ACC112 (cell line): ENCODE measurements at regions not wholly inside any gene's neighbourhood (a gene's known extent, or its start where the extent isn't known, plus 50 kb on each side); places are given as distances from the start of the nearest gene placed in this dataset.

Experiments used
- H2AFZ ChIP-seq: fragments of 200-600 bp; sonication (generic); one replicate; pipeline ENCODE4 v1.6.0; 2017; ENCODE audit warnings: antibody characterized with exemption, low read length; ENCODE audit not compliant: unreplicated experiment
- H3K27ac ChIP-seq: fragments of 200-600 bp; sonication (generic); 2 replicates; pipeline ENCODE4 v1.5.1; 2014; ENCODE audit warnings: low read depth, mild to moderate bottlenecking, antibody characterized with exemption, low read length, moderate library complexity
- H3K27me3 ChIP-seq: fragments of 200-600 bp; sonication (generic); 2 replicates; pipeline ENCODE4 v1.6.1; 2014; ENCODE audit warnings: mild to moderate bottlenecking, antibody characterized with exemption, low read length, moderate library complexity, mixed read lengths; ENCODE audit not compliant: insufficient read depth
- H3K36me3 ChIP-seq: fragments of 200-600 bp; sonication (generic); 2 replicates; pipeline ENCODE4 v1.6.1; 2016; ENCODE audit warnings: mild to moderate bottlenecking, antibody characterized with exemption, low read length, moderate library complexity, mixed read lengths; ENCODE audit not compliant: insufficient read depth
- H3K4me1 ChIP-seq: fragments of 200-600 bp; sonication (generic); one replicate; pipeline ENCODE4 v1.6.1; 2016; ENCODE audit warnings: low read length, mixed read lengths; ENCODE audit not compliant: insufficient read depth, unreplicated experiment, control insufficient read depth
- H3K4me3 ChIP-seq: fragments of 200-600 bp; sonication (generic); 2 replicates; pipeline ENCODE4 v1.5.1; 2014; ENCODE audit warnings: mild to moderate bottlenecking, low read depth, low read length
- H3K79me2 ChIP-seq: fragments of 200-600 bp; sonication (generic); one replicate; pipeline ENCODE4 v1.6.0; 2016; ENCODE audit warnings: low read length; ENCODE audit not compliant: control insufficient read depth, unreplicated experiment, insufficient read depth

GRCh38 chr11:127926721-127927120, 660.6 kb downstream of the ETS1 start:
- Histone ChIP-seq H2AFZ (no peak overlapping the region), H3K4me1 (peaks cover 19% of the 10 kb centered on the region), H3K79me2 (no peaks in the 10 kb centered on the region), H3K27me3 (no peaks in the 10 kb centered on the region), H3K27ac (no peak overlapping the region), H3K36me3 (no peaks in the 10 kb centered on the region), H3K4me3 (no peak overlapping the region)

GRCh38 chr11:127925475-127925874, 661.9 kb downstream of the ETS1 start:
- no peak overlapping the region for H3K4me3 ChIP-seq
- H3K27ac ChIP-seq: no peak overlapping the region
- H2AFZ ChIP-seq: peak overlapping the region; percentile 6
- no peaks in the 10 kb centered on the region for H3K27me3 ChIP-seq
- peaks cover 21% of the 10 kb centered on the region for H3K4me1 ChIP-seq
- no peaks in the 10 kb centered on the region for H3K36me3 ChIP-seq
- no peaks in the 10 kb centered on the region for H3K79me2 ChIP-seq

- Histone ChIP-seq H3K36me3 (peaks cover 4% of the 10 kb centered on the region), H3K4me3 (peak overlapping the region; percentile 28; the same call in 1 of the 2 replicates), H2AFZ (peak overlapping the region; percentile 57), H3K27me3 (no peaks in the 10 kb centered on the region), H3K79me2 (no peaks in the 10 kb centered on the region), H3K27ac (peak overlapping the region; percentile 95), H3K4me1 (peaks cover 16% of the 10 kb centered on the region)
These were observed 668.0 kb downstream of the ETS1 start for GRCh38 chr11:127919206-127920000.

- H3K79me2 ChIP-seq: no peaks in the 10 kb centered on the region
- H3K27me3 ChIP-seq: no peaks in the 10 kb centered on the region
- no peaks in the 10 kb centered on the region for H3K36me3 ChIP-seq
- peaks cover 11% of the 10 kb centered on the region for H3K4me1 ChIP-seq
- no peak overlapping the region for H3K4me3 ChIP-seq
- H2AFZ ChIP-seq: no peak overlapping the region
- no peak overlapping the region for H3K27ac ChIP-seq
These were observed 685.0 kb downstream of the ETS1 start for GRCh38 chr11:127902382-127902781.

- H3K36me3 ChIP-seq: no peaks in the 10 kb centered on the region
- H3K27ac ChIP-seq: no peak overlapping the region
- H3K27me3 ChIP-seq: no peaks in the 10 kb centered on the region
- H3K4me1 ChIP-seq: peaks cover 11% of the 10 kb centered on the region
- H2AFZ ChIP-seq: no peak overlapping the region
- no peaks in the 10 kb centered on the region for H3K79me2 ChIP-seq
- H3K4me3 ChIP-seq: no peak overlapping the region
These were observed 688.7 kb downstream of the ETS1 start for GRCh38 chr11:127898422-127899365.

GRCh38 chr11:127895776-127896175, 691.6 kb downstream of the ETS1 start:
- H2AFZ ChIP-seq: no peak overlapping the region
- H3K4me3 ChIP-seq: no peak overlapping the region
- no peaks in the 10 kb centered on the region for H3K36me3 ChIP-seq
- no peaks in the 10 kb centered on the region for H3K27me3 ChIP-seq
- no peaks in the 10 kb centered on the region for H3K79me2 ChIP-seq
- H3K27ac ChIP-seq: no peak overlapping the region
- H3K4me1 ChIP-seq: peaks cover 9% of the 10 kb centered on the region

GRCh38 chr11:127894316-127894715, 693.0 kb downstream of the ETS1 start:
- Histone ChIP-seq H2AFZ (no peak overlapping the region), H3K27me3 (no peaks in the 10 kb centered on the region), H3K4me1 (peaks cover 15% of the 10 kb centered on the region), H3K27ac (no peak overlapping the region), H3K36me3 (no peaks in the 10 kb centered on the region), H3K4me3 (no peak overlapping the region), H3K79me2 (no peaks in the 10 kb centered on the region)

GRCh38 chr11:127890030-127890615, 697.2 kb downstream of the ETS1 start:
- Histone ChIP-seq H3K4me3 (no peak overlapping the region), H3K27ac (peak overlapping the region; percentile 47; the same call in 1 of the 2 replicates), H3K27me3 (no peaks in the 10 kb centered on the region), H3K79me2 (no peaks in the 10 kb centered on the region), H3K36me3 (no peaks in the 10 kb centered on the region), H2AFZ (no peak overlapping the region), H3K4me1 (peaks cover 15% of the 10 kb centered on the region)

GRCh38 chr11:127888386-127888785, 699.0 kb downstream of the ETS1 start:
- no peak overlapping the region for H3K4me3 ChIP-seq

GRCh38 chr11:127875131-127875530, 712.2 kb downstream of the ETS1 start:
- Histone ChIP-seq H3K79me2 (no peaks in the 10 kb centered on the region), H2AFZ (no peak overlapping the region), H3K4me1 (no peaks in the 10 kb centered on the region), H3K4me3 (no peak overlapping the region), H3K27me3 (no peaks in the 10 kb centered on the region), H3K27ac (no peak overlapping the region), H3K36me3 (no peaks in the 10 kb centered on the region)

More at GRCh38 chr11:127888386-127888785, 699.0 kb downstream of the ETS1 start:
- Histone ChIP-seq H3K27me3 (no peaks in the 10 kb centered on the region; the same call in 1 of the 2 replicates), H3K36me3 (no peaks in the 10 kb centered on the region), H3K4me1 (peaks cover 15% of the 10 kb centered on the region), H3K79me2 (no peaks in the 10 kb centered on the region), H2AFZ (no peak overlapping the region), H3K27ac (no peak overlapping the region)
